ENCODE measurements at regions not wholly inside any gene's neighbourhood (a gene's known extent, or its start where the extent isn't known, plus 50 kb on each side); places are given as distances from the start of the nearest gene placed in this dataset.

- TF ChIP-seq CHD7 (IDR thresholded peaks at IDR 0.05; ENCODE audit: insufficient replicate concordance, low read length): no peak
- TF ChIP-seq, protein P1, sequence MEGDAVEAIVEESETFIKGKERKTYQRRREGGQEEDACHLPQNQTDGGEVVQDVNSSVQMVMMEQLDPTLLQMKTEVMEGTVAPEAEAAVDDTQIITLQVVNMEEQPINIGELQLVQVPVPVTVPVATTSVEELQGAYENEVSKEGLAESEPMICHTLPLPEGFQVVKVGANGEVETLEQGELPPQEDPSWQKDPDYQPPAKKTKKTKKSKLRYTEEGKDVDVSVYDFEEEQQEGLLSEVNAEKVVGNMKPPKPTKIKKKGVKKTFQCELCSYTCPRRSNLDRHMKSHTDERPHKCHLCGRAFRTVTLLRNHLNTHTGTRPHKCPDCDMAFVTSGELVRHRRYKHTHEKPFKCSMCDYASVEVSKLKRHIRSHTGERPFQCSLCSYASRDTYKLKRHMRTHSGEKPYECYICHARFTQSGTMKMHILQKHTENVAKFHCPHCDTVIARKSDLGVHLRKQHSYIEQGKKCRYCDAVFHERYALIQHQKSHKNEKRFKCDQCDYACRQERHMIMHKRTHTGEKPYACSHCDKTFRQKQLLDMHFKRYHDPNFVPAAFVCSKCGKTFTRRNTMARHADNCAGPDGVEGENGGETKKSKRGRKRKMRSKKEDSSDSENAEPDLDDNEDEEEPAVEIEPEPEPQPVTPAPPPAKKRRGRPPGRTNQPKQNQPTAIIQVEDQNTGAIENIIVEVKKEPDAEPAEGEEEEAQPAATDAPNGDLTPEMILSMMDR (IDR thresholded peaks at IDR 0.05; ENCODE audit: control extremely low read depth in 1 of 3, insufficient read depth in 1 of 3, low read depth in 1 of 3, low read length in 3 of 3): no peak
- no peak for TF ChIP-seq RNF2 (IDR thresholded peaks at IDR 0.05; ENCODE audit: borderline replicate concordance, low read depth, low read length, missing control alignments, poor library complexity, severe bottlenecking)
- no peak for TF ChIP-seq SP2 (IDR thresholded peaks at IDR 0.05; ENCODE audit: low read length)
- TF ChIP-seq SIX5 (IDR thresholded peaks at IDR 0.05; ENCODE audit: low read depth, low read length): no peak
- TF ChIP-seq RBBP5 (IDR thresholded peaks at IDR 0.05; ENCODE audit: borderline replicate concordance, low read depth, low read length): no peak
- TF ChIP-seq KDM1A (IDR thresholded peaks at IDR 0.05; ENCODE audit: borderline replicate concordance, low read length): no peak
- TF ChIP-seq YY1 (IDR thresholded peaks at IDR 0.05; ENCODE audit: low read depth, low read length): no peak
- no peak for TF ChIP-seq TBP (IDR thresholded peaks at IDR 0.05; ENCODE audit: low read depth, low read length)
These were observed 53.0 kb upstream of the LRRN2 start (continued) for GRCh38 chr1:204738506-204738905.
